ENCODE measurements at regions not wholly inside any gene's neighbourhood (a gene's known extent, or its start where the extent isn't known, plus 50 kb on each side); places are given as distances from the start of the nearest gene placed in this dataset.
"Not testable (repeated sequence)": the region's sequence is repeated elsewhere in the genome, so short reads cannot be mapped to it uniquely, and the experiment has no call there.

- intact Hi-C loops (cut with DNase I, micrococcal nuclease) = no loop called here
- ATAC-seq (no peak), DNase-seq (no peak)
- POLR2A ChIA-PET = no interaction called here
- Mint-ChIP-seq H3K4me1 (no peaks in the 10 kb centered on the region), H3K36me3 (ENCODE audit: low read depth) (peaks cover 3% of the 10 kb centered on the region), H3K27ac (no peak overlapping the region), H3K4me3 (no peak overlapping the region), H3K9me3 (ENCODE audit: low read depth) (peaks cover 35% of the 10 kb centered on the region), H3K27me3 (no peaks in the 10 kb centered on the region)
- CTCF ChIA-PET = no interaction called here
Measured at GRCh38 chr12:34407813-34408212, 385.5 kb downstream of the ALG10 start.

- H3K4me1 Mint-ChIP-seq; H3K27ac Mint-ChIP-seq; POLR2A ChIA-PET; H3K27me3 Mint-ChIP-seq; ATAC-seq; H3K4me3 Mint-ChIP-seq; intact Hi-C loops (cut with DNase I, micrococcal nuclease); CTCF ChIA-PET; DNase-seq; H3K36me3 Mint-ChIP-seq (ENCODE audit: low read depth): not testable (repeated sequence)
- H3K9me3 Mint-ChIP-seq (ENCODE audit: low read depth) = peaks cover 15% of the 10 kb centered on the region
Measured at GRCh38 chr12:34431509-34431908, 409.2 kb downstream of the ALG10 start.
